MCF 10A (cell line): ENCODE measurements at regions not wholly inside any gene's neighbourhood (a gene's known extent, or its start where the extent isn't known, plus 50 kb on each side); places are given as distances from the start of the nearest gene placed in this dataset.
A peak's percentile ranks its signal among the peaks of the same experiment; 100 is the strongest.

Source experiments
- BruUV-seq: library from RNA; stranded (reverse); fragments of 400-500 nt; replicated peaks from 2 replicates; lab custom pipeline; 2021; lab: Mats Ljungman, UMichigan
- CTCF ChIA-PET: fragments of 300-600 bp; sonication (Branson Sonifier 250); formaldehyde crosslinking; extraction: SDS; loops from one replicate; lab custom pipeline; 2021; ENCODE audit warnings: antibody characterized with exemption, inconsistent platforms; lab: Yijun Ruan, JAX
- POLR2A ChIA-PET: fragments of 300-600, 350-650 bp; sonication (Branson Sonifier 250); formaldehyde crosslinking; extraction: SDS; loops from one replicate; lab custom pipeline; 2020; ENCODE audit warnings: antibody characterized with exemption, inconsistent platforms; lab: Yijun Ruan, JAX
- DNase-seq: peaks from one replicate; pipeline ENCODE4 v3.0.0-alpha.2; 2018; ENCODE audit not compliant: unreplicated experiment
- H3K27ac Mint-ChIP-seq: one replicate; pipeline ENCODE4 v1.8.0; 2022; ENCODE audit warnings: mild to moderate bottlenecking, low read depth, mixed read lengths; ENCODE audit not compliant: unreplicated experiment
- H3K27me3 Mint-ChIP-seq: one replicate; pipeline ENCODE4 v1.8.0; 2022; ENCODE audit warnings: mixed read lengths; ENCODE audit not compliant: insufficient read depth, unreplicated experiment
- H3K36me3 Mint-ChIP-seq: one replicate; pipeline ENCODE4 v1.8.0; 2022; ENCODE audit warnings: mild to moderate bottlenecking, moderate library complexity, mixed read lengths; ENCODE audit not compliant: insufficient read depth, unreplicated experiment
- H3K4me1 Mint-ChIP-seq: one replicate; pipeline ENCODE4 v1.8.0; 2022; ENCODE audit warnings: mixed read lengths; ENCODE audit not compliant: insufficient read depth, unreplicated experiment
- H3K4me3 Mint-ChIP-seq: one replicate; pipeline ENCODE4 v1.8.0; 2022; ENCODE audit warnings: mild to moderate bottlenecking, moderate library complexity, mixed read lengths; ENCODE audit not compliant: unreplicated experiment
- H3K9me3 Mint-ChIP-seq: one replicate; pipeline ENCODE4 v1.8.0; 2022; ENCODE audit warnings: mixed read lengths; ENCODE audit not compliant: unreplicated experiment
- intact Hi-C: fragments of 100-400 bp; cut with micrococcal nuclease; formaldehyde crosslinking; loops from 2 replicates; pipeline ENCODE4 v1.14.1; 2022
- TF ChIP-seq, protein P1 (sequence below): fragments of 200-600 bp; IDR thresholded peaks from one replicate; pipeline ENCODE4 v1.8.0; 2022; ENCODE audit warnings: antibody characterized with exemption, mild to moderate bottlenecking; ENCODE audit not compliant: unreplicated experiment

DNA sequence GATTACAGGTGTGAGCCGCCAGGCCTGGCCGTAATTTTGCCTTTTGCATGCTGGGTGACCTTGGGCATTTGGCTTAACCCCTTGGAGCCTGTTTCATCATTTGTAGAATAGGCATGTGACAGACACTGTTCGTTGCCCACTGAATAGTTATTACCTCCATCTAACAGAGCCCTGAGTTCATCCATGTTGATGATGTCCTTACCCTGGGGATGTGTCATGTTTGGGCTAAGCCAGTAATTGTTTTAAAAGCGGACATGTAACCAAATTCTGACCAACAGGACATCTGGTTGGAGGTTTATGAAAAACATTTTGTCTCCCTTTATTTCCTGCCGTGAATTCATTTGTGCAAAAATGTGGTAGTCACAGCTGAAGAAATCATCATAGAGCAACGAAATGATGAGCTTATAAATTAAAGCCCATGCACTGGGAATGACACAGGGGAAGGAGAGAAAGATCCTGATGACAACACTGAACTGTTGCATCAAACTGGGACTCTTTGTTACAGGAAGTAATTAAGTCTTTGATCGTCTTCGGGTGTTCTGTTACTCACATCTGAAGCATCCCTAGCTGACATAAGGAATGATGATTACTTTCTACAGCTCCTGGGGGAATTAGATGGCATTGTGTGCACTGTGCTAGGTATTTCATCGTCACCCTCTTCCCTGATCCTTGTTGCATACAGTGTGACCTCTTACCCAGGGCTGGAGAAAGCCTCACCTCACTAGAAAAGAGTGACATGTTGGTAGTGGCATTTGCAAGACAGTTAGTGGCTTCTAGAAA is 117.8 kb downstream of the FGF18 start:
- BruUV-seq: no TSS peak
- TF ChIP-seq, protein P1, sequence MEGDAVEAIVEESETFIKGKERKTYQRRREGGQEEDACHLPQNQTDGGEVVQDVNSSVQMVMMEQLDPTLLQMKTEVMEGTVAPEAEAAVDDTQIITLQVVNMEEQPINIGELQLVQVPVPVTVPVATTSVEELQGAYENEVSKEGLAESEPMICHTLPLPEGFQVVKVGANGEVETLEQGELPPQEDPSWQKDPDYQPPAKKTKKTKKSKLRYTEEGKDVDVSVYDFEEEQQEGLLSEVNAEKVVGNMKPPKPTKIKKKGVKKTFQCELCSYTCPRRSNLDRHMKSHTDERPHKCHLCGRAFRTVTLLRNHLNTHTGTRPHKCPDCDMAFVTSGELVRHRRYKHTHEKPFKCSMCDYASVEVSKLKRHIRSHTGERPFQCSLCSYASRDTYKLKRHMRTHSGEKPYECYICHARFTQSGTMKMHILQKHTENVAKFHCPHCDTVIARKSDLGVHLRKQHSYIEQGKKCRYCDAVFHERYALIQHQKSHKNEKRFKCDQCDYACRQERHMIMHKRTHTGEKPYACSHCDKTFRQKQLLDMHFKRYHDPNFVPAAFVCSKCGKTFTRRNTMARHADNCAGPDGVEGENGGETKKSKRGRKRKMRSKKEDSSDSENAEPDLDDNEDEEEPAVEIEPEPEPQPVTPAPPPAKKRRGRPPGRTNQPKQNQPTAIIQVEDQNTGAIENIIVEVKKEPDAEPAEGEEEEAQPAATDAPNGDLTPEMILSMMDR: no peak
- H3K27ac Mint-ChIP-seq: no peak overlapping the region
- intact Hi-C loops: no loop called here
- H3K36me3 Mint-ChIP-seq: no peaks in the 10 kb centered on the region
- POLR2A ChIA-PET: interaction anchor here (1.5 kb wide), 1 partner anchor 16 kb away, joined by 6 read pairs; no protein-coding TSS in a partner anchor
- H3K4me3 Mint-ChIP-seq: no peak overlapping the region
- H3K4me1 Mint-ChIP-seq: peaks cover 11% of the 10 kb centered on the region
- no peaks in the 10 kb centered on the region for H3K9me3 Mint-ChIP-seq
- DNase-seq: peak; percentile 36
- H3K27me3 Mint-ChIP-seq: no peaks in the 10 kb centered on the region
- CTCF ChIA-PET: interaction anchor here (0.6 kb wide), 1 partner anchor 306 kb away, joined by 3 read pairs; no protein-coding TSS in a partner anchor

DNA sequence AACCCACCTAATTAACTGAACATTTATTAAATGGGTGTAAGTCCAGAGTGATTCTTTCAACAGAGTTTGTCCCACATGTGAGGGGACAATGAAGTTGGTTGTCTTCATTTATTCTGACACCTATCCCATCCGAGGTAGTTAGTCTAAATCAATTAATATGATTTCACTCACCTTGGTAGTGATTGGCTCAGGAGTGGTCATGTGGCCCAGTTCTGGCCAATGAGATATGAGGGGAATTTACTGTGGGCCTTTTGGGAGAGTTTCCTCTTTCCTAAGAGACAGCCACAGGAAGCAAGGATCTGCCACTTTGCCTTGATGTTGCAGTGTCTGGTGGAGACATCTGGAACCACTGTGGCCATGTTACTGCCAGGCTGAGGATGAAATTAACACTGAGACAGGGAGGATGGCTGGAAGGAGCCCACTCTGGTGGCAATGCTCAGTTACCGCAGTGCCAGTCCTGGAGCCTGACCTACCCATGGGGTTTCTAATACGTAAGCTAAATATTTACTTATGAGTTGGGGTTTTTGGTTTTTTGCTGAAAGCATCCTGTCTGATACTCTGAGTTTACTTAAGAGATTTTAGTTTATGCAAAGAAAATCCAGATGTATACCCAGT is 118.6 kb downstream of the FGF18 start:
- H3K27me3 Mint-ChIP-seq: no peaks in the 10 kb centered on the region
- BruUV-seq: no TSS peak
- CTCF ChIA-PET: no interaction called here

DNA sequence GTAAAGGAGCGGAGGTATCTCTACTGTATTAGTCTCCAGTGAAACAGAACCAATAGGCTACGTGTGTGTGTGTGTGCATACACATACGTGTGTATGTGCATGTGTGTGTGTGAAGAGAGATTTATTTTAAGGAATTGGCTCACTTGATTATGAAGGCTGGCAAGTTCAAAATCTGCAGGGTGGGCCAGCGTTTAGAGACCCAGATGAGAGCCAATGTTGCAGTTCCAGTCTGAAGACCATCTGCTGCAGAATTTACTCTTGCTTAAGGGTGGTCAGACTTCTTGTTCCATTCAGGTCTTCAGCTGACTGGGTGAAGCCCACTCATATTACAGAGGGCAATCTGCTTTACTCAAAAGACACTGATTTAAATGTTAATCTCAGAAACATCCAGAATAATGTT is 119.2 kb downstream of the FGF18 start:
- intact Hi-C loops: no loop called here
- POLR2A ChIA-PET: no interaction called here
- Mint-ChIP-seq H3K4me1 (peaks cover 9% of the 10 kb centered on the region), H3K4me3 (no peak overlapping the region), H3K36me3 (no peaks in the 10 kb centered on the region), H3K9me3 (no peaks in the 10 kb centered on the region), H3K27ac (no peak overlapping the region), H3K27me3 (no peaks in the 10 kb centered on the region)
- BruUV-seq: no TSS peak
- TF ChIP-seq, protein P1: no peak
- DNase-seq: no peak
- CTCF ChIA-PET: no interaction called here

More for the DNA sequence above, 118.6 kb downstream of the FGF18 start:
- H3K4me3 Mint-ChIP-seq: no peak overlapping the region
- intact Hi-C loops: no loop called here
- DNase-seq: no peak
- H3K36me3 Mint-ChIP-seq: no peaks in the 10 kb centered on the region
- TF ChIP-seq, protein P1: no peak
- POLR2A ChIA-PET: interaction anchor here (1.5 kb wide), 1 partner anchor 16 kb away, joined by 6 read pairs; no protein-coding TSS in a partner anchor
- H3K27ac Mint-ChIP-seq: no peak overlapping the region
- H3K4me1 Mint-ChIP-seq: peaks cover 11% of the 10 kb centered on the region
- H3K9me3 Mint-ChIP-seq: no peaks in the 10 kb centered on the region

DNA sequence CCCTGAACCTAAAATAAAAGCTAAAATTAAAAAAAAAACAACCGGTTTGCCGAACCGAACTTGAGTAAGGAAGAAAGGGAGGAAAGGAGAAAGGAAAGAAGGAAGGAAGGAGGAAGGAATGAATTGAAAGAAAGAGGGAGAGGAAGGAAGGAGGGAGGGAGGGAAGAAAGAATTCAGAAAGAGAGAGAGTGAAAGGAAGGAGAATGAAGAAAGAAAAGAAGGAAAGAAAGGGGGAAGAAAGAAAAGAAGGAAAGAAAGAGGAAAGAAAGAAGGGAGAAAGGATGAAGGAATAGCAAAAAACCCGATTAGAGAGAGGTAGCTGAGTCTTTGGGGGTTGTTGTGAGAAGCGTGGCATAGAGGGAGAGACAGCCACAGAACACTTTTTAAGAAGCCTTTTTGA is 121.4 kb downstream of the FGF18 start:
- Mint-ChIP-seq H3K27ac (no peak overlapping the region), H3K9me3 (no peaks in the 10 kb centered on the region), H3K4me1 (no peaks in the 10 kb centered on the region), H3K4me3 (no peak overlapping the region), H3K36me3 (no peaks in the 10 kb centered on the region), H3K27me3 (no peaks in the 10 kb centered on the region)
- DNase-seq: no peak
- ChIA-PET CTCF (interaction anchor here (0.6 kb wide), 1 partner anchor 13 kb away, joined by 4 read pairs; no protein-coding TSS in a partner anchor), POLR2A (no interaction called here)
- TF ChIP-seq, protein P1: no peak
- intact Hi-C loops: no loop called here
- no TSS peak for BruUV-seq
